NOMO-1 treated with DMSO at 0.1 percent for 48 hours (cell line): ENCODE measurements at regions not wholly inside any gene's neighbourhood (a gene's known extent, or its start where the extent isn't known, plus 50 kb on each side); places are given as distances from the start of the nearest gene placed in this dataset.
A peak's percentile ranks its signal among the peaks of the same experiment; 100 is the strongest.
"Not testable (repeated sequence)": the region's sequence is repeated elsewhere in the genome, so short reads cannot be mapped to it uniquely, and the experiment has no call there.

Experiments used
- DNase-seq: peaks from one replicate; lab custom pipeline; 2025; ENCODE audit not compliant: unreplicated experiment; lab: John Stamatoyannopoulos, UW

DNA sequence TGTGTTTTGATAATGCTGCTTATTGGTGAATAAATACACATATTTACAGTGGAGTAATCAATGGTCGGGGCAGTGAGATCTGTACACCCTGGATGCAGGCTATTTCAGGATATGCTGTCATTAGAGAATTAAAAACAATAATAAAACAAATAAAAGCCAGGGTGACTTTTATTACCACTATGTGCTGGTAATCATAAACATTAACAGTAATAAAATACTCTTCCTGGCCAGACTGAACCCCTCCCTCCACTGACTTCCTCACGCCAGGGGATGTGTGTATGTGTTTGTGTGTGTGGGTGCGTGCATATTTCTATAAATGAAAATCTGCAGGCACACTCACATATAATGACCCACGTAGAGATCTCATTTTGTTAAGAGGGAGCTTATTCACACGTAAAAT lies 98.0 kb upstream of the MAP9 start:
- no peak for DNase-seq

DNA sequence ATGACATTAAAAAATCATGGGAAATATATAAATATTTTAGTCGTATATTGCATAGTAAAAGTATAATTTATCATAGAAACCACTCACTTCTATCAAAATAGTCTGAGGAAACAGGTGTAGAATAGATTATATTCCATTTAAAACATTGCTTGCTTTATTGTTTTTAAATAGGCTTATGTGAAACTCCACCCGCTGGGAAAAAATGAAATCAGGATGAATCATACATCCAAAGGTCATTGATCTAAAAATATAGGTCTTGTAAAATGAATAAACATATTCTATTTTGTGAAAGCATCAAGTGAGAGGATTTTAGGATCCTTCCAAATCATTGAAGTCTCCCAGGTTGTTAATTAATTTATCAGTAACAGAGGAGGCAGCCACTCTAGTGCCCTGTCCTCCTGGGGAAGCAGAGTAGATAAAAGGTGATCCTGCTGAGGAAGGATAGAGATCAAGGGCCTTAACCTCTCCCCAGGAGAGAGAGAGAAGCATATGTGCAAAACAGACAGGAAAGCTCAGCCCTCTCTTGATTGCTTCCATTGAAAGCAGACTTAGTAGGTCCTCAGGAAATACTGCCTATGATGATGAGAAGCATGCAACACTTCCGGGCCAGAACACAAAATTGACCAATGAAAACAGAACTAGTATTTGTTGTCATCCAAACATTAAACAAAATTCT lies 96.8 kb upstream of the MAP9 start:
- no peak for DNase-seq

DNA sequence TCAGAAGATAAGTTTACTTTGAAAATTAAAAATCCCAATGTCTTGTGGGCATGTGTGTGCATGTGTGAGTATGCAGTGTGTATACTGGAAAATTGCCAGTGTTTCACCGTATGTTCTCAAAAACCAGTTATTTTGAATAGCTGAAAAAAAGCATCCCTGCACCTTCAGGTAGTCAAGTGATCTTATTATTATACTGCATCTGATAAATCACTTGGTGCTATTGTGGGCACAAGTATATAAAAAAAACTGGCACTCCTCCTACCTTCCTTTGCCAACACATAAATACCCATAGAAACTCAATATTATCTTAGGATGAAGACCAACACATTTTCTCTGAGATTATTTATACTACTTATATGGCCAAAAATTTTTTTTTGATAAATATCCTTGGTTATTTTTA lies 91.5 kb upstream of the MAP9 start:
- DNase-seq, result no peak

DNA sequence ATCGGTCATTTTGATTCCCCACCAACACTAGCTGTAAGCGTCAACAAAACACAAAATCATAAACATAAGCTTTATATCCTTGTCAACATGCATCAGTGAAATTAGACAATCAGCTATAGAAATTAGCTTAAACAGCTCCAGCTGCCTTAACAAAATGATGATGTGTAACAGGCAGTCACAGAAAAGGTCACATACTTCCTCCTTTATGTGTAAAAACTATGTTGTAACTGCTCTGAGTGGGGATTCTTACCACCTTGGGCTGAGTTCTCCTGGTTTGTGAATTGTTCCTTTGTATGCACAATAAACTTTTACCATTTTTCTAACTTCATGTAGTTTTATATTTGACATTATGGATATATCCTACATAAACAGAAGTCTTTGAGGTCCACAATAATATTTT lies 73.9 kb upstream of the MAP9 start:
- DNase-seq, result no peak

DNA sequence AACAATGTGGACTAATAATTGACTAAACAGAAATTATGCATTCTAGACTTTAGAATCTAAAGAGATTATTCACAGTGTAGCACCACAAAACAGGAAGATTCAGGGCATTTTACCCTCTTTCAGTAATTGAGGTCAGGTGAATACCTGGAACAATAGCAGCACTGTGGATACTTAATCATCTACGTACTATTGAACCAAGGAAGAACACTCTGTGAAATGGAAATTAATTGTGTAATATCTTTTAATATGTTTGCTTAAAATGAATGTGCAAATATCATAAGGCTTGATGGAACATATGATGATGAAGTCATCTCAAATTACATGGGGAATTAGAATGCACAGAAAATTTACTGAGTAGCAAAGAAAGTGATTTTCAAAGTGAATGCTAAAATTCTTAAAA lies 68.5 kb upstream of the MAP9 start:
- no peak for DNase-seq

DNA sequence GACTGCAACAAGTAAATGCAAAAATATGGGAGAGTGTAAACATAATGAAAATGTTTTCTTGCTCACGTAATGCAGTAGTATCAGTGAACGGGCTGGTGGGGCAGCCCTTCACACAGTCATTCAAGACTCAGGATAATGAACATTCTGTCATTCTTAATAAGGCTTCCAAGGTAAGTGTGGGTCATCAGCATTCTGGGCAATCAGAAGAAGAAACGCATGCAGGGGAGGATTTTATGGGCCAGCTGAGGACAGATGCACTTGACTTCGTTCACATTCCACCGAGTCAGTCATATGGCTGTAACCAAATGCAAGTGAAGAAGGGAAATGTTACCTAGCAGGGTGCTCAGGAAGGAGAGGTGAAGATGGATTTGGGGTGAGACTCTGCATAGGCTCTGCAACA lies 68.0 kb upstream of the MAP9 start:
- DNase-seq, result no peak

DNA sequence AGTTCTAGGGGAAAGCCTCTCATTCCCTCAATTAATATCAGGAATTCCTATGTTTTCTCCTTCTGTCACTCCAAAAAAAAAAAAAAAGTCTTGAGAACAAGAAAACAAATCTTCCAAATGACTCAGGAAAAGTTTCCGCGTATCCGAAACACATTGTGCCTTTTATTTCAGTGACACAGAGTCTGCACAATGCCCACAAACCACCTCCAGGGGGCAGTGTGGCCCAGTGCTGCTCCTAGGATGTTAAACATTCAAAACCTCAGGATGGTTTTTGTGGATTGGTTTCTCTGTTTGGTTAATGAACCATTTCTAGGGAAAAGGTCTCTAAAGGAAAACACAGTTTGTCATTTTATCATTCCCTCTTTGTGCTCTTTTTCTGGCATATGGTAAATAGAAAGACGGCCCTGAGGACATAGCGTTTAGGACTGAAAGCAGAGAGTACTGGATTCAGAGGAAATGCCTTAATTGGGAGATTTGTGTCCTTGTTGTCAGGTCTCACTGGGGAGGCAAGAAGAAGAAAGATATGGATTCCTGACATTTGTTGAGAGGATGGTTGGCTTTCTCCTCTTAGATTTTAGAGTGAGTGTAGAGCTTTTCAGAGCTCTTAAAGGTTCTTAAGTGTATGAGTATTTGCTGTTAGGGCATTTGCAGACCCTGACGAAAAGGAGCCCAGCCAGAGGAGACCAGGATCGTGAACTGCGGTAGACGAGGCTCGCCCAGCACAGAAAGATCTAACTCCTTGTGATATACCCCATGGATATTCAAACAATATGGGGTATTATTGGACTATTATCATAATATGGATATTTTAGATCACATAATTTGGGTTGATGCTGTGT lies 65.7 kb upstream of the MAP9 start:
- peak; percentile 15 for DNase-seq

DNA sequence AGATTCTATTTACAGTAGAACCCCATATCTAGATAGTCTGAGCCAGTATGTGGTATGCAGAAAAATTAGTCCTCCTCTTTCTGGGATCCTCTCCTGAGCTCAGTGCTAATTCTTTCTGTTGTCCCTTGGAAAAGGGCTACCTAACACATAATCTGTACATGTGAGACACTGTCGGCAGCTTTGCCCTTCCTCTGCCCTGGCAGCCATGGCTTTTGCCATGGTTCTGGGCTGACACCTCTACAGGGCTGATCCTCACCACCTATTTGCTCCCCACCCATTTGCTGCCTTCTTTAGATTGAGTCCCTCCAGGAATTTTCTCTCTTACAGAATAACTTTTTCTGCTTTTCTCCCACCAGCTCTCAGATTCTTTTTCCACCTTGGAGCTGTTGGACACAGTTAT lies 64.7 kb upstream of the MAP9 start:
- no peak for DNase-seq

DNA sequence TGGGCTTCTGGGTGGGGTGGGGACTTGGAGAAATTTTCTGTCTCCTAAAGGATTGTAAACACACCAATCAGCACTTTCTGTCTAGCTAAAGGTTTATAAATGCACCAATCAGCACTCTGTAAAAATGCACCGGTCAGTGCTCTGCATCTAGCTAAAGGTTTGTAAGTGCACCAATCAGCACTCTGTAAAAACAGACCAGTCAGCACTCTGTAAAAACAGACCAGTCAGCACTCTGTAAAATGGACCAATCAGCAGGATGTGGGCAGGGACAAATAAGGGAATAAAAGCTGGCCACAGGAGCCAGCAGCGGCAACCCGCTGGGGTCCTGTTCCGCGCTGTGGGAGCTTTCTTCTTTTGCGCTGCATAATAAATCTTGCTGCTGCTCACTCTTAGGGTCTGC lies 63.0 kb upstream of the MAP9 start:
- DNase-seq, result not testable (repeated sequence)

DNA sequence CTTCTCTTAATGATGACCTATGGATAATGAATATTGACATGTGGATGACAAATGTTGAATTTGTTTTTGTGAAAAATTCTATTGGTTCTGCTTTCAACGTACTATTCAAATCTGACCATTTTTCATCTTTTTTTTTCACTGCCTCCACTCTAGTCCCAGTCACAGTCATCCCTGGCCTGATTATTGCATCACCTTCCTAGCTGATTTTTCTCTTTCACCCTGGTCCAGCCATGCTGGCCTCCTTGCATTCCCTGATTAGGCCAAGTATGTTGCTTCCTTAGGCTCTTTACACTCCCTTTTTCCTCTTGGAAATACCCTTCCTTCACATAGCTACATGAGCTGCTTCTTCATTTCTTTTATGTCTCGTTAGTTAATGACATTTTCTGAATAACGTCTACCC lies 58.1 kb upstream of the MAP9 start:
- DNase-seq, result no peak

DNA sequence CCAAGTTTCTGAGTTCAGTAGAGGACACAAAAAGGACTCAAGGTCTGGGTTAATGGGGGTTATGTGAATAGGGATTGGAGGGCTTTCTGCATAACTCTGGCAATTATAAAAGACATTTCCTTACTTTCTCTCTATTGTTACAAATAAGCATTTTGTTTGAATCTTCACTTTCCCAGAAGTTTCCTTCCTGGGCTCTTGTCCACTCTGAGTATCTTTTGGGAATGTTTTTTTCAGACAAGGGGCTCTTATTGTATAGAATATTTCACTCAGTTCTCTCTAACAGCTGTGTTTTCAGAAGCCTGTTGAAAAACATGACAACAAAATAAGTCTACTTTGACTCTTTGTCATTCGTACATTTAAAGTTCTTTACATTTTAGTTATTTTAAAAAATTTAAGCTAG lies 57.6 kb upstream of the MAP9 start:
- DNase-seq, result no peak

DNA sequence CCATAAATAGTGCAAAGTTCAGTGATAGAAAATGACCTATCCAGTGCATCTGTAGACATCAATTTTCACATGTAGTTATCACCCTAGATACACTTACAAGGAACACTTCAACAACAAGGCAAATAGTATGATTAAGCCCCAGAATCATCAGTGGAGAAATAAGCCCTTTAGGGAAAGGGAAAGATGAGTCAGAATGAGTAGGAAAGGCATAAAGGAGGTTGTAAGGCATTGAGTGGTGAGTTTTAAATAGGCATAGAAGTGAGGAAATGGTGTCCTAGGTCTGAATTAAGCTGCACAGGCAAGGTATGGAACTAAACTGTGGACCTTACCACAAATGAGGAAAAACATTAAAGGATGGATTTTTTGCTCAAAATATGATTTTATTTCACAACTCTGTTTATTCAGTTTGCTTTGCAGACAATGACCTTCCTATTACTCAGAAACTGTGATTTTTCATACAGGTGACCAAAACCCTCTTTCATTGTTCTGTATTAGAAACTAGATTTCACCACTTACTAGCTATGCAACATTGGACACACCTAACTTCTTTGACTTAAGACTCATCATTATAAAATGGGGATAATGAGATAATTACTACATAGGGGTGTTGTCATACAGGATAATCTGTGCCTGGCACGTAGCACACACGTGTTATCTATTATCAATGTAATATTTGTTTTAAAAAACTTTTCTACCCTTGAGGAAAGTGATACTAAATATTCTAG lies 57.0 kb upstream of the MAP9 start:
- no peak for DNase-seq

DNA sequence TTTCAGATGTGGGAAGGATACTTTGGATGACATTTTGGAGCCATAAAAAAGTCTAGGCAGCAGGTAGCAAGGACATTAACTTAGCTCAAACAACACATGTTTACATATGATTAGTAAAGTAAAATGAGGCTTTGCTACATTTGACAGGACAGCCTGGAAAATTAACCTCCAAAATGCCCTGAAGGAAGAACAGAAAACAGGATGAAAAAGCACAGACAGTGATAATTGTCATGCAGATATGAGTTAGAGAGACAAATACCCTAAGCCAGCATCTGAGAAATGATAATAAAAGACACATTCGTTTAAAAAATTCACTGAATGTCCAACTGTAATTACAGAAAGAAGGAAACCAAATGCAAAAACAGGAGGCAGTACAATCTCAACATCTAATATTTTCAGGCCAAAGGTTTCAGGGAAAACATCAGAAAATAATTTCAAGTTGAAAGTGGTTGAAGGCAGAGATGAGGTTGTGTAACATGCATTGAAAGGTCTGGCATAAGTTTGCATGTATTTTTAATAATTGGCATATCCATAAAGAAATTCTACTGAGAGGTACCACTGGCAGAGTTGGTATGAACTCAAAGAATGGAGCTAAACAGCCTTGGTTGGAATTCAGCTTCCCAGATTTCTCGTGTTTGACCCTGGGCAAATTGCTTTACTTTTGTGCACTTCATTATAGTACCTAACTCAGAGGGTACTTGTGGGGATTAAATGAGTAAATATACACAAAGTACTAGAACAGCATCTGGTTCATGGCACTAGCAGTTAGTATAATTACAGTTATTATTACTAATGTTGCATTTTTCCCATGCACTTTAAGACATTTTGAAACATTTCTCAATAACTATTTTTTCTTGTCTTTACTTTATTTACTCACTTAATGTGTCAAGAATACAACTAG lies 54.4 kb upstream of the MAP9 start:
- no peak for DNase-seq

DNA sequence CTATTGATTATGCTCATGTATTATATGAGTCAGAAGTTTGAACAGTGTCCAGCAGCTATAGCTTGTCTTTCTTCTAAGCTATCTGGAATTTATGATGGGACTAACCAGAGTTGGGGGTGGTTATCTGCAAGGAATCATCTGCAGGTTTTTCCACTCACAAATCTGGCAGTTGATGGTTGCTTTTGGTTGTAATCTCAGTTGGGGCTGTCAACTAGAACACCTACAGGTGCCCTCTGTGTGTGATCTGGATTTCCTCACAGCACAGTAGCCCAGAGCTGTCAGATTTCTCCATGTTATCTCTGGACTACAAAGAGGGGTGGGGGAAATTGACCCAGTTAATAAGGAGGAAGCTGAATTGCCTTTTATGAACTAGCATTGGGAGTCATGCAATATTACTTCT lies 51.4 kb upstream of the MAP9 start:
- no peak for DNase-seq

DNA sequence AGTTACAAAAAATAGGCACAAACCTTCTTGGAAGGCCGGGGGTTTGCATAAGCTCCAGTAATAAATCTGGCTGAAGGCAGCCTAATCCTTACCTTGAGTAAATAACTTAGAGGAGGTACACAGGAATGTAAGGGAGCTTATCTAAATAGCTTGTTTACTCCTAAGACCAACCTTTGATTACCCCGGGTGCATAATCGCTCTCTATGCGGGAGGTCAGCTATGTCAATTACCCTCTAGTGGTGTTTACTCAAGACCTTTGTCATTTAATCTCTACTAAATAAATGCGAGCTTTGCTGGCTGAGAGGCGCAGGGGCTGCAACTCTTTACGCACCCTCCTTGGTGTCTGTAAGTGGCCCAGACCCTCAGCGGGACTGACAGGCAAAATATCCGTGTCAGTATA lies 50.2 kb upstream of the MAP9 start:
- no peak for DNase-seq
